ENCODE measurements at regions not wholly inside any gene's neighbourhood (a gene's known extent, or its start where the extent isn't known, plus 50 kb on each side); places are given as distances from the start of the nearest gene placed in this dataset.
"Not testable (repeated sequence)": the region's sequence is repeated elsewhere in the genome, so short reads cannot be mapped to it uniquely, and the experiment has no call there.

GRCh38 chr7:153401795-153402720, 642.5 kb downstream of the ACTR3B start:
- FAIRE-seq (no peak), DNase-seq (ENCODE audit: low spot score in 2 of 2) (no peak)

GRCh38 chr7:153402721-153403541, 643.4 kb downstream of the ACTR3B start:
- DNase-seq (ENCODE audit: low spot score in 2 of 2) (no peak), FAIRE-seq (no peak)

- no peak for FAIRE-seq
- no peak for DNase-seq (ENCODE audit: low spot score in 2 of 2)
Measured at GRCh38 chr7:153404124-153404523, 644.6 kb downstream of the ACTR3B start.

GRCh38 chr7:153404781-153405279, 645.3 kb downstream of the ACTR3B start:
- no peak for FAIRE-seq
- no peak for DNase-seq (ENCODE audit: low spot score in 2 of 2)

- DNase-seq (ENCODE audit: low spot score in 2 of 2) (no peak), FAIRE-seq (no peak)
Measured at GRCh38 chr7:153405704-153406485, 646.3 kb upstream of the DPP6 start.

- DNase-seq (ENCODE audit: low spot score in 2 of 2) (no peak), FAIRE-seq (no peak)
Measured at GRCh38 chr7:153406486-153406872, 645.7 kb upstream of the DPP6 start.

- no peak for FAIRE-seq
- DNase-seq (ENCODE audit: low spot score in 2 of 2): no peak
Measured at GRCh38 chr7:153407291-153408046, 644.7 kb upstream of the DPP6 start.

- DNase-seq (ENCODE audit: low spot score in 2 of 2): no peak
- no peak for FAIRE-seq
Measured at GRCh38 chr7:153408360-153409335, 643.5 kb upstream of the DPP6 start.

- DNase-seq (ENCODE audit: low spot score in 2 of 2); FAIRE-seq: not testable (repeated sequence)
Measured at GRCh38 chr7:153409567-153410342, 642.4 kb upstream of the DPP6 start.

GRCh38 chr7:153410997-153411642, 641.1 kb upstream of the DPP6 start:
- FAIRE-seq: not testable (repeated sequence)

GRCh38 chr7:153412114-153412823, 639.9 kb upstream of the DPP6 start:
- not testable (repeated sequence) for FAIRE-seq; DNase-seq (ENCODE audit: low spot score in 2 of 2)

More at GRCh38 chr7:153410997-153411642, 641.1 kb upstream of the DPP6 start:
- DNase-seq (ENCODE audit: low spot score in 2 of 2): not testable (repeated sequence)

GRCh38 chr7:153412824-153413198, 639.4 kb upstream of the DPP6 start:
- not testable (repeated sequence) for DNase-seq (ENCODE audit: low spot score in 2 of 2); FAIRE-seq

GRCh38 chr7:153413199-153413539, 639.0 kb upstream of the DPP6 start:
- DNase-seq (ENCODE audit: low spot score in 2 of 2) (no peak), FAIRE-seq (no peak)

- FAIRE-seq (no peak), DNase-seq (ENCODE audit: low spot score in 2 of 2) (no peak)
Measured at GRCh38 chr7:153413540-153414287, 638.5 kb upstream of the DPP6 start.

GRCh38 chr7:153414288-153414629, 637.9 kb upstream of the DPP6 start:
- DNase-seq (ENCODE audit: low spot score in 2 of 2): no peak
- FAIRE-seq: no peak

GRCh38 chr7:153415632-153416031, 636.6 kb upstream of the DPP6 start:
- no peak for FAIRE-seq
- DNase-seq (ENCODE audit: low spot score in 2 of 2): no peak

All from frontal cortex (tissue), 3 donors.